NB4 (cell line): ENCODE measurements at regions not wholly inside any gene's neighbourhood (a gene's known extent, or its start where the extent isn't known, plus 50 kb on each side); places are given as distances from the start of the nearest gene placed in this dataset.

ENCODE experiments used
- DNase-seq: peaks from one replicate; pipeline ENCODE4 v3.0.0; 2010; ENCODE audit warnings: low read depth
- H3K4me3 ChIP-seq: one replicate; pipeline ENCODE4 v1.5.1; 2011; ENCODE audit warnings: mild to moderate bottlenecking, low read depth, low read length, moderate library complexity
- MYC ChIP-seq: IDR thresholded peaks from 2 replicates; pipeline ENCODE4 v1.6.1; 2011; ENCODE audit warnings: low read depth, low read length
- POLR2A ChIP-seq: IDR thresholded peaks from 2 replicates; pipeline ENCODE4 v1.6.1; 2011; ENCODE audit warnings: mild to moderate bottlenecking; ENCODE audit not compliant: insufficient read length; ENCODE audit errors: extremely low read depth
- TF ChIP-seq, protein P1 (sequence below): IDR thresholded peaks from one replicate; pipeline ENCODE4 v1.5.1; 2012; ENCODE audit warnings: low read depth, low read length
- TF ChIP-seq, protein P2 (sequence below): IDR thresholded peaks from 2 replicates; pipeline ENCODE4 v1.6.1; 2011; ENCODE audit warnings: low read depth, low read length

DNA sequence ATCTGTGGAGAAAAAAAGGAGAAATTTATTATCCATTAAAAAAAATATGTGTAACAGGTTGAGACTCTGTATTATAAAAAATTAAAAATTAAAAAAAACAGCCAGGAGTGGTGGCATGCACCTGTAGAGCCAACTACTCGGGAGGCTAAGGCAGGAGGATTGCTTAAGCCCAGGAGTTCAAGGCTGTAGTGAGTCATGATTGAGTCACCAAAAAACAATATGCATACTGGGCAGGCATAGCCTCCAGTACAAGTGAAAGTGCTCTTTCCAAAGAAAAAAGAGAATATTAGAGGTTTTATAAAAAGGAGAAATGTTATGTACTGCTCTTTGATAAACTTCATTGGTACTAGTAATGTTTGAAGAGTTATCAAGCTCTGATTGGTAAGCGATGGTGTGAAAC is 647.1 kb upstream of the ZWINT start:
- H3K4me3 ChIP-seq: no peak overlapping the region
- DNase-seq: no peak
- TF ChIP-seq, protein P1, sequence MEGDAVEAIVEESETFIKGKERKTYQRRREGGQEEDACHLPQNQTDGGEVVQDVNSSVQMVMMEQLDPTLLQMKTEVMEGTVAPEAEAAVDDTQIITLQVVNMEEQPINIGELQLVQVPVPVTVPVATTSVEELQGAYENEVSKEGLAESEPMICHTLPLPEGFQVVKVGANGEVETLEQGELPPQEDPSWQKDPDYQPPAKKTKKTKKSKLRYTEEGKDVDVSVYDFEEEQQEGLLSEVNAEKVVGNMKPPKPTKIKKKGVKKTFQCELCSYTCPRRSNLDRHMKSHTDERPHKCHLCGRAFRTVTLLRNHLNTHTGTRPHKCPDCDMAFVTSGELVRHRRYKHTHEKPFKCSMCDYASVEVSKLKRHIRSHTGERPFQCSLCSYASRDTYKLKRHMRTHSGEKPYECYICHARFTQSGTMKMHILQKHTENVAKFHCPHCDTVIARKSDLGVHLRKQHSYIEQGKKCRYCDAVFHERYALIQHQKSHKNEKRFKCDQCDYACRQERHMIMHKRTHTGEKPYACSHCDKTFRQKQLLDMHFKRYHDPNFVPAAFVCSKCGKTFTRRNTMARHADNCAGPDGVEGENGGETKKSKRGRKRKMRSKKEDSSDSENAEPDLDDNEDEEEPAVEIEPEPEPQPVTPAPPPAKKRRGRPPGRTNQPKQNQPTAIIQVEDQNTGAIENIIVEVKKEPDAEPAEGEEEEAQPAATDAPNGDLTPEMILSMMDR: no peak
- TF ChIP-seq POLR2A (no peak), MYC (no peak)
- TF ChIP-seq, protein P2, sequence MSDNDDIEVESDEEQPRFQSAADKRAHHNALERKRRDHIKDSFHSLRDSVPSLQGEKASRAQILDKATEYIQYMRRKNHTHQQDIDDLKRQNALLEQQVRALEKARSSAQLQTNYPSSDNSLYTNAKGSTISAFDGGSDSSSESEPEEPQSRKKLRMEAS: no peak

DNA sequence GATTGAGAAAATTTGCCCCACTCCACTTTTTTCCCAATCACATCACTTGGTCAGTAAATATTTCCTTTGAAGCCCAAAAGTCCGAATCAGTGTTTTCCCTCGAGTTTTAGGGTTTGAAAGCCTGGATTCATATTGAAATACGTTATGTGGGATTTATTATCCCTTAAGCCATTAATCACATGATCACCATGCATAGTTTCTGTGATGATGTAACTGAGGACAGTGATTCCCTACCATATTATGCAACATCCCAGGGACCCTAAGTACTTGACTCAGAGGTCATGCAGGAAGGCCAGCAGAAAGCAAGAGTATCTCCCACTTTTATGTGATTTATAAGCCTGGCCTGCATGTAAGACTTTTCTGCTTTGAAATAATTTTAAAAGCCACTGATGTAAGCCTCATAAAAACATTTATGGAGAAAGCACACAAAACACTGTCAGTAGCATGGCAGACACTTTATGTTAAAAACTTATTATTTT is 630.6 kb upstream of the ZWINT start:
- H3K4me3 ChIP-seq: no peak overlapping the region
- DNase-seq: no peak
- TF ChIP-seq, protein P2: no peak
- no peak for TF ChIP-seq MYC
- no peak for TF ChIP-seq POLR2A
- TF ChIP-seq, protein P1: no peak

DNA sequence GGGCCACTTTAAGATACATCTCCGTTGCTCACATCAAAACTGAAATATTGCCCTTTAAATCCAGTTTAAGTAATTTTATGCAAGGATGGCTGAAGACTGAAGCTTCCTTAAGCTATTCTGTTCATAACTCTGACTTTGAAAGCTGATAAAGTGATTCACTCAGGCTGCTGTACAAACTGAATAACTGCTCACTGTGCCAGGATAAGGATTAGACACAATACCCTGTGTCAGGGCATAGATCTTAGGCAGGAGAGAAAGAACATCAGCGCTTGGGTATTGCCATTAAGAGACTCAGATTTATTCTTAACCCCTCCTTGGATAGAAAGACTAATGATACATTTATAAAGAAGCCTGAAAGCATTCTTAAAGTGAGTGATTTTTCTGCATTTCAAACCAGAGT is 614.5 kb upstream of the ZWINT start:
- no peak overlapping the region for H3K4me3 ChIP-seq
- no peak for DNase-seq
- TF ChIP-seq MYC: no peak
- TF ChIP-seq, protein P1: no peak
- TF ChIP-seq, protein P2: no peak
- TF ChIP-seq POLR2A: no peak

DNA sequence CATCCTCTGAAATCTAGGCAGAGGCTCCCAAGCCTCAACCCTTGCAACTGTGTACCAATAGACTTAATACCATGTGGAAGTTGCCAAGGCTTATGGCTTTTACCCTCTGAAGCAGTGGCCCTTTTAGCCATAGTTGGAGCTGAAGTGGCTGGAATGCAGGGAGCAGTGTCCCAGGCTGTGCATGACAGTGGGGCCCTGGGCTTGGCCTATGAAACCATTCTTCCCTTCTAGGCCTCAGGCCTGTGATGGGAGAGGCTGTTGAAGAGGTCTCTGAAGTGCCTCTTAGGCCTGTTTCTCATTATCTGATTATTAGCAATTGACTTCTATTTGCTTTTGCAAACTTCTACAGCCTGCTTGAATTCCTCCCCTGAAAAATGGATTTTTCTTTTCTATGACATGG is 612.7 kb upstream of the ZWINT start:
- no peak for DNase-seq
- H3K4me3 ChIP-seq: no peak overlapping the region
- TF ChIP-seq, protein P2: no peak
- no peak for TF ChIP-seq MYC
- TF ChIP-seq, protein P1: no peak
- no peak for TF ChIP-seq POLR2A

DNA sequence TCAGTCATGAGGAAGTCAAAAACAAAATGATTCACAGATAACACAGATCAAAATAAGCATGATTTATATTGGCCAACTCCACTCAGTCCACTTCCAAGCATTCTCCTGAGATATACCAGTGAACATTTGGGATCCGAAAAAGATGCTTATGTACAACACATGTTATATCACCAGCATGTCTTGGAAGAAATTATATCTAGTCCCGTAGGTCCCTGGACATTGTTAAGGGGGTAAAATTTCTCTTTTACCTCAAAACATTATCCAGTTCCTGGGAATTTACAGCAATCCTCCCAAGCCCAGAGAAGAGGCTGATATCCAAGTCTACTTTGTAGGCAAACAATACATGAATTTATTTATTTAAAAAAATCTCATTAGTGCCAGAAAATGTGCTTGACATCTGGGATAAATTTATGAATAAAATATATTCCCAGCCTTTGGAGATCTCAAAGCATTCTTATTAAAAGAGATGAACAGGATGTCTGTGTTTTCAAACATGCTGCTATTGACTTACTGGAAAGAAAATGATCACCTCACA is 582.2 kb upstream of the ZWINT start:
- TF ChIP-seq POLR2A (no peak), MYC (no peak)
- TF ChIP-seq, protein P2: no peak
- H3K4me3 ChIP-seq: no peak overlapping the region
- DNase-seq: no peak

DNA sequence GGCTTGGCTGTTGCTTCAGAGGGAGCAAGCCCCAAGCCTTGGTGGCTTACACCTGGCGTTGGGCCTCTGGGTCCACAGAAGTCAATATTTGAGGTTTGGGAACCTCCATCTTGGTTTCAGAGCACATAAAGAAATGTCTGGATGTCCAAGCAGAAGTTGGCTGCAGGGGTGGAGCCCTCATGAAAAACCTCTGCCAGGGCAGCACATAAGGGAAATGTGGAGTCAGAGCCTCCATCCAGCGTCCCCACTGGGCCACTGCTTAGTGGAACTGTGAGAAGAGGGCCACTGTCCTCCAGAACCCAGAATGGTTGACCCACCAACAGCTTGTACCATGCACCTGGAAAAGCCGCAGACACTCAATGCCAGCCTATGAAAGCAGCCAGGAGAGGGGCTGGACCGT is 573.5 kb upstream of the ZWINT start:
- no peak overlapping the region for H3K4me3 ChIP-seq
- TF ChIP-seq, protein P2: no peak
- TF ChIP-seq POLR2A (no peak), MYC (no peak)
- TF ChIP-seq, protein P1: no peak
- DNase-seq: no peak
